Activated T-helper 9 cell treated with anti-CD3 and anti-CD28 coated beads, Interleukin-2, amount 50 U/mL, for 16 hours (primary cell): ENCODE measurements at regions not wholly inside any gene's neighbourhood (a gene's known extent, or its start where the extent isn't known, plus 50 kb on each side); places are given as distances from the start of the nearest gene placed in this dataset.

Source experiments
- DNase-seq: peaks from one replicate; pipeline ENCODE4 v3.0.0-alpha.2; 2020; ENCODE audit warnings: low read depth

DNA sequence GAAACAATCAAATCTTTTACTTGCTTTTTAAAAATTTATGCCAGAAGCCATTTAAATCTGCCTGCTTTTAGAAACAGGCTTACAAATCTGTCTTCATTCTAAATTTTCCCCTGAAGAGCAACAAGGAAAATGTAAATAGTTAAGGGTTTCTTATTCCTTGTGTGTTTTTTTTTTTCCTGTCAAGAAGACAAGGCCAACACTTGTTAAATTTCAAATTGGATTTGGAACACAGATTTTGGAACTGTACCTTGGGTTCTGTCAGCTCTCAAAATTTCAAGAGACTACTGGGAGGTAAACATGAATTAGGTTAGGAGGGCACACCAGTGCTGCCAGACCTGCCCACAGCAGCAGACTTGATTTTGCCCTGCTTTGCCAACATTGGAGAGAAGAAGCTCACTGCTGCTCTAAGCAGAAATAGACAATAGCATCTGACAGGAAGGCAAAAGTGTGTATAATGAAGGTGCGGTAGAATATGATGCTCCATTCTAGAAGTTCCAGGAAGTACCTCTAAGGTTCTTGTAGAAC, 121.7 kb downstream of the NHLRC3 start:
- no peak for DNase-seq

DNA sequence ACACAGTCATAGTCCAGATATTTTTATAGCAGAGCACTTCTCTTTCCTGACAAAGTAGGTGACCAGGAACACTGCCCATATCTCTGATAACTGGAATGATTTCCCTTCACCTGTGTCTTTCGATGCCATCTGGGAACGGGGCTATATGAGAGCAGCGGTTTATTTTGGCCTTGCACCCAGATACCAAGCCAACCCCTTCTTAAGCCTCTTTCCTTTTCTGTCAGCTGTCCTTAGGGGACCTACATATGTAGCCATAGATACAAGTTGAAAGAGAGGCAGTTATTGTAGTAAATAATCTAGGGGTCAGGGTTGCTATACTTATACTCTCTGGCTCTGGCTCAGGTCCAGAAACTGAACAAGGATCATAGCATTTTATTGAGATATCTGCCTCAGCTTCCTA, 128.8 kb downstream of the NHLRC3 start:
- no peak for DNase-seq

DNA sequence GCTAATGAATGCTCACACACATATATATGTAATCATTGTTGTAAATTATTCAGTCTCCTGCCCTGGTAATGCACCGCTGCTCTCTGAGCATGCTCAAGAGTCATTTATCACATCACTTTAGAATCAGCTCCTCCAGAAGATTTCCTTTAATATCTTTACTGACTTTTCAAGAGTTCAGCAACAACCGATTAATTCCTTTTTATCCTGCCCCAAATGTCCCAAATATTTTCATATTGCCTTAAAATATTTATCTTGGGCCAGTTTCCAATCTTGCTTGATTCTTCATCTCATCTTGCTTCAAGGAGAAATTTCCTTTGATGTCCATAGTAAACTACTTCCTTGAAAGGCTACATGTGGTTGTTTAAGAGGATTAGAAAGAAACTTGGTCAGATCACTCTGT, 132.5 kb downstream of the NHLRC3 start:
- DNase-seq = no peak

DNA sequence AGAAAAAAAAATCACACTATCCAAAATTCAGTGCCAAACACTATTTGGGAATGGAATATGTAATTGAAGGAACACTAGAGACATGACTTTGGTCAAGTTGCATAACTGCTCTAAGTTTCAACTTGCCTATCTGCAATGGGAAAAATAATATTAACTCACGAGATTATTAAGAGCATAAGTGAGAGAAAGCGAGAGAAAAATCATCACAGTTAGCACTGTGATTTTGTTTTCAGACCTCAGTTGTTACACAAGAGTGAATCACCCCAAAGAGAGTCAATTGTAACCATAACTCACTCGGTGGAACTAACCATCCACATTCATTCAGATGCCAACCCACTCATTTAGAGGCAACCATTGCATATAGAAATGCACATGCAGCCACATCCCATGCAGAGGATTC, 147.1 kb downstream of the NHLRC3 start:
- no peak for DNase-seq

DNA sequence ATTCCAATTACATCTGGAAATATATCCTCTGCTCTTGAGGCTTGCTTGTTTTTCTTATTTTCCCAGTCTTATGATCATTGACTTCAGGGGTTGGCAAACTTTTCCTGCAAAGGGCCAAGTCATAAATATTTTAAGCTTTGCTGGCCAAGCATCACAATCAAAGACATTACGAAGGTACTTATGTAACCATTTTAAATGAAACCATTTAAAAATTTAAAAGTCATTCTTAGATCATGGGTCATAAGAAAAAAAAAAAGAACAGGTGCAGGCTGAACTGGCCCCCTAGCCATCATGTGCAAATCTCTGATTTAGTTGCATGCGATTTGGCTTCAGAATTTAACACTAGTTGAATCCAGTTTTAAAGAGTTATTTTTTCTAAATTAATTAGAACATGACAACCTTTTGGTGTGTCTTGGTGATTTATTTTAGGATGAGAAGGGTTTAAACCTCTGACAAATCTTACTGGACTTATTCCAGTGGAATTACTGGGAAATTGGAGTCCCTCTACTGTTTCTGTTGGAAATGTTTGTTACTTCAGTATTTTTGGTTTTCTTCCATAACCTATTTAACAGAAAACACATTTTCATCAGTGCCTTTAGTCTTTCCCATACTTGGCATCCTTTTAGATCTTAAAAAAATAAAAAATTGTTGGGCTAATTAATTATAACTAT, 148.1 kb downstream of the NHLRC3 start:
- DNase-seq = no peak

DNA sequence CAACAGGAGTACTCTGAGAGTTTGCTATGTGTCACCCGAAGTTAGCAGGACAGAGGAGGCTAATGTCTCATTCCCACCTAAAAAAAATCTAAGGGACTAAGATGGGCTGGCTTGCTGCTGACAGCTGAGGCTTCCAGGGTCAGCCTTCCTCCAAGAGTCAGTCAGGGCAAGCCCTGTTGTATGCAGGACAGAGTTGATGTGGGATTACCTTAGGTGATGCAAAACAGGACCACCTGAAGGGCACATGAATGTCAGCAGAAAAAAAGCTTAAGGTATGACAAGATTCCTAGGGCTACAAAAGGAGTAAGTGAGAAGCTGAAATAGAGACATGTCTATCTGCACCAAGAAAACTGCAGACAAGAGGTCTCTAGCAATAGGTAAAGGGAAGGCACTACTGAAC, 151.5 kb downstream of the NHLRC3 start:
- no peak for DNase-seq

DNA sequence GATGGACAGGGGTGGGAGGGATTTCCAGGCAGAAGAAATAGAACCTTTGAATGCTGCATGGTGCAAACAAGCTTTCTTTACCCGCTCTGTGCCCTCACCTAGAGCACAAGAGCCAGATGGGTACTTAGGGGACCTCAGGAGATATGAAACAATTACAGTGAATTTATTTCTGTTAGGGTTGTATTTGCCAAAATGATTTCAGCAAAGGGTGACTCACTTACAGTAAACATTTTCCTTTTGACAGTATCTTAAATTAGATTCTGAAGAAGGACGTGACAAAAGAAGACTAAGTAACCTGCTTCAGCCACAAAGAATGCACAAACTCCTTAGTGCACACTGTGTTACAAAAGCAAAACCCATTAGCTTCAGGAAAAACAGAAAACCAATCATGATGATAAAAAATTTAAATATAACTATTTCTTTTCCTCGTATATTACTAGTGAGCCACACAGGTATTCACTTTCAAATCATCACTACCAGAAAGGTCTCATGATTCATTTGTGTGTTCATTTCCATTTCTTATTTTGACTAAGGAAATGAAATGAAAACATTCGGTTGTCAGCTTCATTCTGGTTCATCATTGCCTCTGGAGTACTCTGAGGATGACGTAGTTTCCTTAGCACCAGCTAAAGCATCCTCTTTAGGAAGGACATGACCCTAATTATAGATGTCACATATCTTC, 158.8 kb downstream of the NHLRC3 start:
- no peak for DNase-seq

DNA sequence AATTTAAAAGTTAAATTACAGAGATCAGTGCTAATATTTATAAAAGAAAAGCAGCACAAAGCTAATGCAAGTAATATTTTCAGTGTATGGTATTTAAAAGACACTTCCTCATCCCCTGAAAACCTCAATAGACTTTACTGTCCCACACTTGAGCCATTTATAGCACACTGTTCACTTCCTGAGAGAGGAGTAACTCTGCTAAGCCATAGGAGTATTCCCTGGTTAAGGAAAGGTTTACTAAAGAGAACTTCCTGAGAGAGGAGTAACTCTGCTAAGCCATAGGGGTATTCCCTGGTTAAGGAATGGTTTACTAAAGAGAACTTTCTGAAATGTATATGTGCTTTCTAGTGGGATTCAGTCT, 159.4 kb downstream of the NHLRC3 start:
- no peak for DNase-seq

DNA sequence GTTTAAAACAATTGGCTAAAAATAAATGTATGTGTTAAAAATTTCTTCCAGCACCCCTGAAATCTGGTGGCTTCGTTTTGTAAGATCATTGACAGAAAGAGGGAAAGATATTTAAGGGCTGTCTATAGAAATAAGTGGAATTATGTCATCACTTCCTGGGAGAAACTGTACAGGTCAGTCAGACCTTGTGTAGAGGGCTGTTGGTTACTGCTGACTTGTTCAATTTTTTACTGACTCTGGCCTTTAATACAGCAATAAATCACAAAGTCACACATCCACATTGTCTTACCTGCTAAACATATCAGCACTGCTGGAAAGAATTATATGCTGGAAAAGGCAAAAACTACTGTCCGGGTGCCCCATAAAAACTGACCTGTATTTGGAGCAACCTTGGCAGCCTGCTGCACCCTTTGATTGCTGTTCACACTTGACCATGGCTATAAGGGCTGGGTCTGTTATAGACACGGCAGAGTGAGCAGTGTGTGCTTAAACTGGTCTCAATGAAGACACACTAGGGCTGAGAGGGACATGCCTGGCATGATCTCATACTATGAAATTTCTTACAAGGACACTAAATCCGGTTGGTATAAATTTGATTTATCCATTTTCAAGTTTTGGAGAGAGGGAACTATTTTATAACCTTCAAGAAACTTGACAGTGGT, 162.1 kb downstream of the NHLRC3 start:
- no peak for DNase-seq

DNA sequence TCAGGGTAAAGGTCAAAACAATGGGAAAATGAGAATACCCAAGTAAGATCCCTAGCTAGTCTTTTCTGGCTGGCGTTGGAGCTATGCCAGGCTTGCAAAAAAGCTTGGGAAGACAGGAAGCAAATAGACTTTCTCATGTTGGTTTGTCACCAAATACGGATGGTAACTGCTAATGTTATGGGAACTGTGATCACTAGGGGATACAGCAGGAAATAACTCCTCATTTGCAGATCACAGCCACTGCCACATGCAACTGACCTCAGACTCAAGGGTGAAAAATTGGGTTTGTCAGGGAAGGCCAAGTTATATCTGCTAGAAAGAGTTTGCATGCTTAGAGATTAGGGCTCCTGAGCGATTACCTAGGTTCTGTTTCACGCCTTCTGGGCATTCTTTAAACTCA, 162.9 kb downstream of the NHLRC3 start:
- no peak for DNase-seq

DNA sequence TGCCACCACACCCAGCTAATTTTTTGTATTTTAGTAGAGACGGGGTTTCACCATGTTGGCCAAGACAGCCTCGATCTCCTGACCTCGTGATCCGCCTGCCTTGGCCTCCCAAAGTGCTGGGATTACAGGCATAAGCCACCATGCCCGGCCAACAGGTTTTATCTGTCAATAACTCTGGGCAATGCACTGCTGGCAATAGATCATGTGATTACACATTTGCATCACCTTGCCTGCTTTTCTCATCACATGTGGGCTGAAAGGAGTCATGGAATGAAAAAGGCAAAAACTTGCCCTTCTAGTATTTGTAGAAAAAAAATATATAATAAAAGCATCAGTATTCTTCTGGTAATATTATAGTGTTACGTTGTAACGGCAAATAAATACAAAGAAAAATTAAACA, 164.5 kb downstream of the NHLRC3 start:
- no peak for DNase-seq

DNA sequence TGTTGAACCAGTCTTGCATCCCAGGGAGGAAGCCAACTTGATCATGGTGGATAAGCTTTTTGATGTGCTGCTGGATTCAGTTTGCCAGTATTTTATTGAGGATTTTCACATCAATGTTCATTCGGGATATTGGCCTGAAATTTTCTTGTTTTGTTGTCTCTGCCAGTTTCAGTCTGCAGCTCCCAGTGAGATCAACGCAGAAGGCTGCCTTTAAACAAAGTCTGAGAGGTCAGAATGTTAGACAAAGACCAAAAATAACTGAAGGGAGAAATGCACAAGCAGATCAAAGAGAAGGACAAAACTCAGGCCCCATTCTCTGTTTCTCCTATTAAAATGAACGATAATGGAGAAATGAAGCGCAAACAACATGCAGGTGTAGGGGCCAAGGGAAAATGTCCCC, 170.4 kb downstream of the NHLRC3 start:
- DNase-seq = no peak

DNA sequence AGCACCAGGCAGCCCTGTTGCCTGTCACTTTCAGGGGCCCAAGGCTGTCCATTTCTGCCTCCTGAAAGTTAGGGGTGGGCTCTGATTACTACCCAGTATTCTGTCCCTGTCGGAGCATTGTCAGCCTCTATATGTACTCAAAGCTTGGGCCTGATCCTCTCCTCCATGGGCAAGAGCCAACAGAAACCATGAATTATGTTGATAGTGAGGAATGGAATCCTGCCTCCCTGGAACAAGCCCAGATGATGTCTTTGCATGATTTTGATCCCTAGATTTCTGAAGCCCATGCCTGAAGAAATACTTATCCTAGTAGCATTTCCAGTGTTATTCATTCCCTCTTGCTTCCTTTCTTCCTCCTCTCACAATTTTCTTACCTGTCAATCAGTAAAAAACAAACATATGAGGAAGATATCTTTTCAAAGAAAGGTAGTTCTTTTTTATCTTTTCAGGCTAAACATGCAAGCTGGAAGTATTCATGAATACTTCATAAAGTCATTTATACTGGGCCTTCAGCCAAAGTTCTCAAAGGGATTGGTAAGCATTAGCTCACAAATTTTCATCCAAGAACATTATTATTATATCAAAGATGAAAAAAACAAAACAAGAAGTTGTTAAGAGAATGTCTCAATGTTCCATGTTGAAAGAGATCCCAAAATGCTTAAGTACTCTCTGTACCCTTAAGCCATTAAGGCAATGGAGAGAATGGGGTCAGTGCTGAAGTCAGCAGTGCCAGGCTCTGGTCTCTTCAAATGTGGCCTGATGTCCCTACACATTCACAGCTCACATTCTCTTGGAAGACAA, 171.7 kb downstream of the NHLRC3 start:
- no peak for DNase-seq

DNA sequence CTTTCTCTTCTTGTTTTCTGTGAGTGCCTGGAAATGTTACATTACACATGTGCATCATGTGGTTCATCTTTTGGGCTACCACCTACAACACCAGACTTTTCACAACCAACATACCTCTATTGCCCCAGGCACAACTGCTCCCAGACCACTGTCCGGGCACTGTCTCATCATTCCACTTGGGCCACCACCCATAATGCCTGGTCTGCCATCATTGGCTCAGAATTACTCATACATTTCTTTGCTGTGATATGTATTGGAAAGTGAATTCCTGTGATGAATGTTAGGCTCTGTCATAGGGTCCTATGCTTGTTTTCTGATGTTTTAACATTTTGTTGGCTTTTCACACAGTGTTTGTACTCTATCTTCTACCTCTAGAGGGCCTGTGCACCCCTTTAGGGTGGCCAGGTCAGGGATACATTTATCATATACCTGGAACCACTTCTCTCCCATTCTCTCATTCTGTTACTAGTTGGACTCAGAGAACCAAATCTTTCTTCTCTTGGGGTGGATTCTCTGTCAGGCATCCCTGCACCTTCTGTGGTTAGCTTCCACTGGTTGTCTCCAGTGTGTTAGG, 172.8 kb downstream of the NHLRC3 start:
- no peak for DNase-seq

DNA sequence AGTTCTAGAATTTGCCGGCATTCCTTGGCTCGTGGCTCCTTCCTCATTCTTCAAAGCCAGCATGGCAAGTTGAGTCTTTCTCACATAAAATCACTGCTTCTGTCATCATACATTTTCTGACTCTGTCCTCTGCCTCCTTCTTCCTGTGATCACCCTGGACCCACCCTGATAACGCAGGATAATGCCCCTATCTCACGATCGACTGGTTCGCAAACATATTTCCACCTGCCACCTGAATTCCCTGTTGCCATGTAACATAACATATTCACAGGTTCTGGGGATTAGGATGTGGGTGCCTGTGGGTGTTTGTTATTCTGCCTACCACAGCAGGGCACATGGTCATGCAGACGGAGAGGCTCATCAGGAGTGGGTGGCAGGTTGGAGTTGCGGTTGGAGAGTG, 177.7 kb downstream of the NHLRC3 start:
- no peak for DNase-seq

DNA sequence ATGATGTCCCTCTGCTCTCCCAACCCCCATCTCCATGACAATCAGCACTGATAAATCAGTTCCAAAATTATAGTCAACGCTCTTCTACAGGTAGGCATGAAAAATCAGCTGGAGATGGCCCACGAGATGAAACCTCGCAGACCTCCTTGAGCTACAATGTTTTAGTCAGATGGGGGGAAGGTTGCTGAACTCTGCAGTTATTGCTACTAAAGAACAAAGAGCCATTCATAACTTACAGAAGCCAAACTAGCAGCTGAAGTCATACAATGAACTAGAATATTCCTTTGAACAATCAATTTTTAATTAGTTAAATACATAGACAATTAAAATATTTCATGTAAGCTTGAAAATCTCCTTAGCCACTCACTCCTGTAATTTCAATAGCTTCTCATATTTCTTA, 179.2 kb downstream of the NHLRC3 start:
- DNase-seq = no peak

DNA sequence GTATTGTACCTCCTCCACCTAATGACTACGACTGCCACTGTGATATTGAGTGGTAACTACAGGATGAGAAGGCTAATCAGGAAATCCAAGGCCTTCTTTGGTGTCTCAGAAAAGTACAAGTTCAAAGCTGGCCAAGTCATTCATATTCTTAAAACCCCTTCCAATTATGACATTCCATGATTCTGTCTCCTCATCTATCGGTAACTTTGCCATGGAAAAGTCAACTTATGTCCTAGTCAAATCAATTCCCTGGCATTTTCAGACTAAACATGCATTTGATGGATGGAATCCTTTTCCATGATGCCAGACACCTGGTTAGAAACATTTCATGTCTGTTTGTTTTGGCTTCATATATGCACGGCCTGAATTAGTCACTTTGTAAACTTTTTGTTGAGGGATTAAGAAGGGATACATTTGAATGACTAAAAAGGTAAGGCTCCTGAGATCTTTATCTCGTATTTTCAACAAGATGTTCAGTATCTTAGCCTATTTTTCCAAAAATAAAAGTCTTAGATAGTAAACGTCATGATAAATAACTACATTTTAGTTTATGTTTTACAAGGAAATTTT, 186.5 kb downstream of the NHLRC3 start:
- no peak for DNase-seq

DNA sequence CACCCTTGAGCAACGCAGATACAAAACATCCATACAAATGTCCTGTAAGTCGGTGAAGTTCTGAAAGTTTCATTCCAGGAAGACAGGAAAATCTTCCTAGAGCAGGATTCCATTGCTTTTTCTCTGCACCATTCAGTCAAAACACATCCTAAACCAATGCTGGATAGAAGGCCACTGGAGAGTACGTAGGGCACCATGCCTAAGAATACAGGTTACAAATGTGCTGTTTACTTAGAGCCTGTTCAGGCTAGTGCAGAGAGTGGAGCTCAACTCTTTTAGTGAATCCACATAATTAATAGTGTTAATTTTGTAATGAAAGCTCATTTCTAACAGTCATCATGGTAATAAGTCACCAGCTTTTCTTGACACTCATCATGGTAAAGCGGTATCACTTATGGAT, 187.6 kb downstream of the NHLRC3 start:
- DNase-seq = no peak

DNA sequence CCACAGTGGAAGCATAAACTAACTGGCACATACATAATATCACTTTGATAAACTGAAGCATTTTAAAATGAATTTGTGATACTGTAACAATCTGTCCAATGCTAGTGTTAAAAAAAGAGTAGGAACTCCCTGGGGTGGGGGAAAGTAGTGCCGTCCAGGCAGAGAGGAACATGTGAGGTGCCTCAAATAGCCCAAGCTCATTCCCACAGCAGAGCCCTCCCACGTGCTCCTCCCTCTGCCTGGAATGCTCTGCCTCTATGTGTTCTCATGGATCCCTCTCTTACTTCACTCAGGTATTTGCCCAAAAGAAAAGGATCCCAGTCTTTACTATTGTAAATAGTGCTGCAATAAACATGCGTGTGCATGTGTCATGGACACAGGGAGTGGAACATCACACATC, 188.1 kb downstream of the NHLRC3 start:
- no peak for DNase-seq

DNA sequence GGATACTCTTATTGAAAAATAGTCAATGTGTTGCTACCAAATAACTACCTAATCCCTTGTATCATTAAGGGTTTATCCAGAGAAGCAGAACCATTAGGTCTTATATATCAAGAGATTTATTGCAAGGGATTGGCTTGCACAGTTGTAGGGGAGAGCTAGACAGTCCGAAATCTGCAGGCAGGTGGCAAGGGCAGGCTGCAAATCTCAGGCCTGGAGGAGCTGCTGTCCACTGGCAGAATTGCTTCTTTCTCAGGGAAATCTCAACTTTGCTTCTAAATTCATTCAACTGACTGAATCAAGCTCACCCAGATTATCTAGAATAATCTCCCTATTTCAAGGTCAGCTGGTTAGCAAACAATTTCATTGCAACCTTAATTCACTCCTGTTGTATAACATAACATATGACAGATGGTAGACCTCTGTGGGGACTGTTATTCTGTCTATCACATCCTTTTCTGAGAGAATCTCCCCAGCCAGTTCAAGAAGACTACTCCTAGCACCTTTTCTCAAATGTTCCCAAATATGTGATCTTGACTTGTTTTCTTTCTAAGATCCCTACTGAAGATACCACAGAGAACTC, 194.2 kb downstream of the NHLRC3 start:
- DNase-seq = no peak

DNA sequence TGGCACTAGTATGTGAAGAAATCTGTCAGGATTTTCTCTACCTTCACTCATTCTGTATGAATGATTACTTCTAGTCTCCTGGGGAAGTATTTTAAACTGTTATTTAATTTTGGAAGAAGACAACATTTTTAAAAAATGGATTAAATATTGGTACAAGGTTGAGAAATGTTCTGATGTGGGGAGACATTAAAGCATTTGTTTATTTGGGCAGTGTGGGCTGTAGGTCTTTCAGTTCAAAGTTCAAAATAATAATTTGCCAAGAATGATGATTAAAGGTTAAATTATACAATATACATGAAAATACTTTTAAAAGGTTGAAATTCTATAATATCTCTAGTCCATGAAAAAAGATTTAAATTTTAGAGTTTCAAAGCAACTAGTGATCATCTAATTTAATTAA, 194.7 kb downstream of the NHLRC3 start:
- DNase-seq = no peak

DNA sequence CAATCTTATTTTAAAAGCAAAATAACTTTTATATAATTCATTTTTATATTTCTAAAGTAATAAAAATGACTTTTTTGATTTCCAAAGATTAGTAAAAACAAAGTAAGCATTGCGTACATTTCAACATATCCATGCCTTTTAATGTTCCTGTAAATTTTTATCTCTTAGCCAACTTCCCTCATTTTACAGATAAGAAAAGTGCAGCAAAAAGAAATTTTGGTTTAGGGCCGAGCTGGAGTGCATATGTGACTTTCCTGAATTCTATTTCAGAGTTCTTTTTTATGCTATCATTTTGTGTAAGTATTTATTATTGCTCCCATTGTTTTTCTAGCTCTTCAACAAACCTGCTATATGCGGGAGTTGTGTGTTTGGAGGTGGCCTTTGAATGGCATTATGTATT, 195.3 kb downstream of the NHLRC3 start:
- DNase-seq = no peak
